ENCODE measurements at regions not wholly inside any gene's neighbourhood (a gene's known extent, or its start where the extent isn't known, plus 50 kb on each side); places are given as distances from the start of the nearest gene placed in this dataset.
A peak's percentile ranks its signal among the peaks of the same experiment; 100 is the strongest.
"Not testable (repeated sequence)": the region's sequence is repeated elsewhere in the genome, so short reads cannot be mapped to it uniquely, and the experiment has no call there.

DNA sequence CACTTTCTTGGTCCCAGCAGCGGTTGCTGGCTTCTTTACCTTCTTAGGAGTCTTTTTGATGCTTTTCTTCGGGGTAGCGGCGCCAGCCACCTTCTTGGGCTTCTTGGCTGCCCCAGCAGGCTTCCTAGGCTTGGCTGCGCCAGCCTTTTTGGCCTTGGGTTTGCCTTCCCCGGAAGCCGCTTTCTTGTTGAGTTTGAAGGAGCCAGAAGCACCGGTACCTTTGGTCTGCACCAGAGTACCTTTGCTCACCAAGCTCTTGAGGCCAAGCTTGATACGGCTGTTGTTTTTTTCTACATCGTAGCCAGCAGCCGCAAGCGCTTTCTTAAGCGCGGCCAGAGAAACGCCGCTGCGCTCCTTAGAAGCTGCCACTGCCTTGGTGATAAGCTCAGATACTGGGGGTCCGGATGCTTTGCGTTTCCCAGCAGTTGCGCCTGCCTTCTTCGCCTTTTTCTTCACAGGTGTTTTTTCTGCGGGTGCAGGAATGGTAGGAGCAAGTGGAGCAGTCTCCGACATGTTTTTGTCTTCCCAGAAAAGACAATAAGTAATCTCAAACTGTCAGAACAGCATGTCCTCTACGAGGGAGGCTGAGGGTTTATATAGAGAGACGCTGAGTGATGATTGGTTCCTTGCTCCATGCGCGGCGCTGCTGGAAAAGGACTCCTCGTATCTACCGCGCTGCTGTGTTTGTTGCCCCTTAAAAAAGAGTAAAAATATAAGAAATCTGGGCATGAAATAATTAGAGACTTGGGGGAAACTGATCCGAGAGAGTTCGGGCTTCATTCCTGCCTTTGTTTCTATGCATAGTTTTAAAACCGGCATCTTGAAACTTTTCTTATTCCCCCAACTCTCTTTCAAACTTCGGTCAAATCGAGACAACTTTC is 130.3 kb upstream of the BTN3A2 start:
- TF ChIP-seq, protein P1, sequence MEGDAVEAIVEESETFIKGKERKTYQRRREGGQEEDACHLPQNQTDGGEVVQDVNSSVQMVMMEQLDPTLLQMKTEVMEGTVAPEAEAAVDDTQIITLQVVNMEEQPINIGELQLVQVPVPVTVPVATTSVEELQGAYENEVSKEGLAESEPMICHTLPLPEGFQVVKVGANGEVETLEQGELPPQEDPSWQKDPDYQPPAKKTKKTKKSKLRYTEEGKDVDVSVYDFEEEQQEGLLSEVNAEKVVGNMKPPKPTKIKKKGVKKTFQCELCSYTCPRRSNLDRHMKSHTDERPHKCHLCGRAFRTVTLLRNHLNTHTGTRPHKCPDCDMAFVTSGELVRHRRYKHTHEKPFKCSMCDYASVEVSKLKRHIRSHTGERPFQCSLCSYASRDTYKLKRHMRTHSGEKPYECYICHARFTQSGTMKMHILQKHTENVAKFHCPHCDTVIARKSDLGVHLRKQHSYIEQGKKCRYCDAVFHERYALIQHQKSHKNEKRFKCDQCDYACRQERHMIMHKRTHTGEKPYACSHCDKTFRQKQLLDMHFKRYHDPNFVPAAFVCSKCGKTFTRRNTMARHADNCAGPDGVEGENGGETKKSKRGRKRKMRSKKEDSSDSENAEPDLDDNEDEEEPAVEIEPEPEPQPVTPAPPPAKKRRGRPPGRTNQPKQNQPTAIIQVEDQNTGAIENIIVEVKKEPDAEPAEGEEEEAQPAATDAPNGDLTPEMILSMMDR (conservative IDR thresholded peaks at IDR 0.05; ENCODE audit: low read depth, low read length) = no peak
- peak overlapping the region; percentile 91 for H3K27ac ChIP-seq

DNA sequence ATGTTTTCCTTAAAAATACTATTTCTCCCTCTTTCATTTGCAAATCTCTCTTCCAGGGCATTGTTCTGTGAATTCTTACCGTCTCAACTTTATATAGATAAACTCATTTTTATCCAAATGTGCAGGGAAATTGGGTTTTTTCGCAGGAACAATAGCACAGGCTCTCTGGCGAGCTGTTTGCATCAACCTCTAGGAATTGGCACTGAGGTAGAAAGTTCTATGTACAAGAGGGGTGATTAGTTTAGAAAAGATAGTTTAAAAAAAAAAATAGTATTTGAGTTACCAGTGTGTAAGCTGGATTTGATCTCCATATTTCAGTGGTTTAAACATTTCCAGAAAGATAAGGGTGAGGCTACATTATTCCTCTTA is 129.7 kb upstream of the BTN3A2 start:
- Histone ChIP-seq H3K4me3 (IDR thresholded peaks at IDR 0.05; ENCODE audit: insufficient read depth, low read depth, low read length) (no peak overlapping the region), H3K27me3 (ENCODE audit: insufficient read depth, low read depth) (no peaks in the 10 kb centered on the region), H3K79me2 (ENCODE audit: insufficient read depth, low read depth) (no peaks in the 10 kb centered on the region; the same call in 1 of the 2 replicates), H3K27ac (peak overlapping the region; percentile 91), H4K20me1 (ENCODE audit: insufficient read depth) (no peaks in the 10 kb centered on the region), H3K4me2 (peak overlapping the region; percentile 72), H3K4me1 (ENCODE audit: low read depth, poor library complexity, severe bottlenecking) (peaks cover 27% of the 10 kb centered on the region), H3K36me3 (ENCODE audit: insufficient read depth) (no peaks in the 10 kb centered on the region), H3K9ac (peak overlapping the region; percentile 93), H2AFZ (ENCODE audit: low read depth) (peak overlapping the region; percentile 60)
- TF ChIP-seq, protein P1 (conservative IDR thresholded peaks at IDR 0.05; ENCODE audit: low read depth, low read length) = no peak

More for the DNA sequence above, 130.3 kb upstream of the BTN3A2 start:
- Histone ChIP-seq H3K36me3 (ENCODE audit: insufficient read depth) (no peaks in the 10 kb centered on the region), H3K79me2 (ENCODE audit: insufficient read depth, low read depth) (no peaks in the 10 kb centered on the region; the same call in 1 of the 2 replicates), H3K4me1 (ENCODE audit: low read depth, poor library complexity, severe bottlenecking) (peaks cover 27% of the 10 kb centered on the region), H2AFZ (ENCODE audit: low read depth) (peak overlapping the region; percentile 60), H3K9ac (peak overlapping the region; percentile 93), H3K4me3 (IDR thresholded peaks at IDR 0.05; ENCODE audit: insufficient read depth, low read depth, low read length) (no peak overlapping the region), H3K27me3 (ENCODE audit: insufficient read depth, low read depth) (no peaks in the 10 kb centered on the region), H3K4me2 (peak overlapping the region; percentile 72), H4K20me1 (ENCODE audit: insufficient read depth) (no peaks in the 10 kb centered on the region)

DNA sequence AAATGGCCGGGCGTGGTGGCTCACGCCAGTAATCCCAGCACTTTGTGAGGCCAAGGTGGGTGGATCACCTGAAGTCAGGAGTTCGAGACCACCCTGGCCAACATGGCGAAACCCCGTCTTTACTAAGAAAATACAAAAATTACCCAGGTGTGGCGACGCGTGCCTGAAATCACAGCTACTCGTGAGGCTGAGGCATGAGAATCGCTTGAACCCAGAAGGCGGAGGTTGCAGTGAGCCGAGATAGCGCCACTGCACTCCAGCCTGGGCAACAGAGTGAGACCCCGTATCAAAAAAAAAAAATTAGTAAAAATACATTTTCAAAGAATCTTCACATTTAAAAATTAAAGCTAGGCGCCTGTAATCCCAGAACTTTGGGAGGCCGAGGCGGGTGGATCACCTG is 125.6 kb upstream of the BTN3A2 start:
- H3K27me3 ChIP-seq (ENCODE audit: insufficient read depth, low read depth); H4K20me1 ChIP-seq (ENCODE audit: insufficient read depth); H3K9ac ChIP-seq; H2AFZ ChIP-seq (ENCODE audit: low read depth); H3K4me2 ChIP-seq; H3K4me3 ChIP-seq (IDR thresholded peaks at IDR 0.05; ENCODE audit: insufficient read depth, low read depth, low read length); H3K27ac ChIP-seq; H3K79me2 ChIP-seq (ENCODE audit: insufficient read depth, low read depth); H3K36me3 ChIP-seq (ENCODE audit: insufficient read depth): not testable (repeated sequence)
- H3K4me1 ChIP-seq (ENCODE audit: low read depth, poor library complexity, severe bottlenecking) = peaks cover 15% of the 10 kb centered on the region

DNA sequence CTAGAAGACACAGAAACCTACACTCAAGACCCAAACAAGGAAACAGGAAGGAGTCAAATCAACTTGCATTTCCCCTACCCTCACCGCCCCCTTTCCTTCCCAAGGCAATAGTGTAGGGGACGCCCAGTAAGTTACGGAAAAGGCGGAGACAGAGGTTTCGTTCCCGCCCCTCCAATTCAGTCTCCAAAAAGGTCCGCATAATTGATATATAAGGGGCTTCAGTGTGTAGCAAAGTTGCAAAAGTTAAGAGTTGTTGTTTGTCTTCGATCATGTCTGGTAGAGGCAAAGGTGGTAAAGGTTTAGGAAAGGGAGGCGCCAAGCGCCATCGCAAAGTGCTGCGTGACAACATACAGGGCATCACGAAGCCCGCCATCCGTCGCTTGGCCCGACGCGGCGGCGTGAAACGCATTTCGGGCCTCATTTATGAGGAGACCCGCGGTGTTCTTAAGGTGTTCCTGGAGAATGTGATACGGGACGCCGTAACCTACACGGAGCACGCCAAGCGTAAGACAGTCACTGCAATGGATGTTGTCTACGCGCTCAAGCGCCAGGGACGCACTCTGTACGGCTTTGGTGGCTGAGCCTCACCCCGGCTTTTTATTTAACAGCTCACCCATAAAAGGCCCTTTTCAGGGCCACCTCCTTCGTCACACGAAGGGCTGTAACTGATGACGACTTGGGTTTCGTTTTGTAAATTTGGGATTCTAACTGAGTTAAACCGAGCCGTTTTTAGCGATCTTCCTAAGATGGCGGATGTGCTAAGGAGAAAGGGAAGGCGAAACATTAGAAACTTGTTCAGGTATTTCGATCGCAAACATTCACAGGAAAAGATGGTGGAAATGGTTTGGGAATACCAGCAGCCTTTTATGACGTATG is 124.6 kb upstream of the BTN3A2 start:
- no peaks in the 10 kb centered on the region for H4K20me1 ChIP-seq (ENCODE audit: insufficient read depth)
- no peak overlapping the region for H3K4me2 ChIP-seq
- H3K4me3 ChIP-seq (IDR thresholded peaks at IDR 0.05; ENCODE audit: insufficient read depth, low read depth, low read length) = no peak overlapping the region
- no peak overlapping the region for H3K9ac ChIP-seq
- H3K79me2 ChIP-seq (ENCODE audit: insufficient read depth, low read depth) = no peaks in the 10 kb centered on the region
- no peak overlapping the region for H2AFZ ChIP-seq (ENCODE audit: low read depth)
- H3K27ac ChIP-seq = no peak overlapping the region
- H3K4me1 ChIP-seq (ENCODE audit: low read depth, poor library complexity, severe bottlenecking) = peaks cover 15% of the 10 kb centered on the region
- no peaks in the 10 kb centered on the region for H3K36me3 ChIP-seq (ENCODE audit: insufficient read depth)
- TF ChIP-seq, protein P1 (conservative IDR thresholded peaks at IDR 0.05; ENCODE audit: low read depth, low read length) = no peak
- H3K27me3 ChIP-seq (ENCODE audit: insufficient read depth, low read depth) = no peaks in the 10 kb centered on the region
